ENCODE measurements at regions not wholly inside any gene's neighbourhood (a gene's known extent, or its start where the extent isn't known, plus 50 kb on each side); places are given as distances from the start of the nearest gene placed in this dataset.

DNA sequence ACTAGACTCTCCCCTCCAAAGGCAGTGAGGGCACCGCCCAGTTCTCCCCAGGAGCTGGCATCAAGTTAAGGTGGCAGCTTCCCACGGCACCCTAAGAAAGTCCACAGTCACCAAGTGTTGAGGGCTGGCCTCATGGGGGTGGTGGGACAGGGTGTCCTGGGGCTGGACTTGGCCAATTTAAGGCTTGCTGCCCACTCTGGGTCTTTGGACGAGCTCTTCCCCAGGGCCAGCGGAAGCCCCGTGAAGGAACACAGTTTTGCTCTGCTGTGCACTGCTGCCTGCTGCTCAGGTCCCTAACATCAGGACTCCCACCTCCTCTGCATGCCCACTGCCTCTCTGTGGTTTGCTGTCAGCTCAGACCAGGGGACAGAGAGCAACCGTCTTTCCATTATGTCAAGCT, 57.3 kb upstream of the TMEM72 start:
- Mint-ChIP-seq H3K27ac (no peak overlapping the region), H3K27me3 (peaks cover 4% of the 10 kb centered on the region), H3K36me3 (ENCODE audit: low read depth) (no peaks in the 10 kb centered on the region), H3K4me1 (peaks cover 4% of the 10 kb centered on the region), H3K4me3 (no peak overlapping the region)
- no peaks in the 10 kb centered on the region for H3K9me3 ChIP-seq (ENCODE audit: control insufficient read depth, low read length, poor library complexity, severe bottlenecking)
- no peak for DNase-seq
- no peak for ATAC-seq

DNA sequence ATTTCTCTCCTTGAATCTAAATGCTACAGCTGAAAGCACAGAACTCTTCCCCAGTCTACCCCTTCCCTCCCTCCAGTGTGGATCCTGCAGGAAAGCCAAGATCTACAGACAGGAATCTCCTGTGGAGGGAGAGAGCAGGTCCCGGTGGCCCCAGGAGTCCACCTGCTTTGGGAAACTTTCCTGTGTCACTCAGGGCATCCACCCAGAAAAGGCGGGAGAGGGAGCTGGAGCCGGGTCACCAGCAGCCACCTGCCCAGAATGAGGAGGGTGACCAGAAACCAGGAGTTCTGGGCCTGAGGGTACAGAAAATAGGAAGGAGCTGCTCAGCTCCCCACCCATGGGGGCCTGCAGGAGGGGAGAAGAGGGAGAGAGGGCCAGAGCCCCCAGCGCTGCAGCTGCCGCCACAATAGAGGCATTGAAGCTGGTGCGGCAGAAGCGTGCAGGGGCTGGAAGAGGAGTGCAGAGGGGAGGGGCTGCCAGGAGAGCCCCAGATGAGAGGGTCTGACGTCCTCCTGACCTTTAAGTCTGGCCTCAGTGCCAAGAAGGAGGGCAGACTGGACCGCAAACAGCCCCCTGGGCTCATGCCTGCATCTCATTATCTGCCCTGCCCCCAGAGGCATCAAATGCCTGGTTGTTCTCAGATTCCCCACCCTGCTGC, 56.3 kb upstream of the TMEM72 start:
- ATAC-seq = no peak
- H3K9me3 ChIP-seq (ENCODE audit: control insufficient read depth, low read length, poor library complexity, severe bottlenecking) = no peaks in the 10 kb centered on the region
- H3K27ac Mint-ChIP-seq = no peak overlapping the region
- H3K27me3 Mint-ChIP-seq = peaks cover 4% of the 10 kb centered on the region
- H3K4me3 Mint-ChIP-seq = no peak overlapping the region
- peaks cover 4% of the 10 kb centered on the region for H3K4me1 Mint-ChIP-seq
- DNase-seq = no peak
- H3K36me3 Mint-ChIP-seq (ENCODE audit: low read depth) = no peaks in the 10 kb centered on the region

DNA sequence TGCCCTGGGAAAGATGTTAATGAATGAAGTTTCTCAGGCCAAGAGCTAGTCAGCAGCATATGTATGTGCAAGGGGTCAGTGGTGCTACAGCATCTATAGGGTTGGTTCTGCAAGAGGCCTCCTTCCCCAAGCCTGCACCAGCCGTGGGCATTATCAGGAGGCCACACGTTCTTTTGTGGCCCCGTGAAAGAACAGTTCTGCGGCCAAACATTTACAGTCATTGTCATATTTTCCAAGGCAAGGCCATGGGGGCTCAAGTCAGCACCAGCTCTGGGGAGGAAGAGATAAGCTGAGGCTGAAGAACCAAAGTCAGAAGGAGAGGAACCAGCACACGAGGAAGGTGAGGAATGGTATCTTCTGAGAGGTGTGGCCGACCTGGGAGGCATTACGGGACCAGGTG, 54.4 kb upstream of the TMEM72 start:
- no peak overlapping the region for H3K27ac Mint-ChIP-seq
- no peak for DNase-seq
- ATAC-seq = no peak
- H3K36me3 Mint-ChIP-seq (ENCODE audit: low read depth) = no peaks in the 10 kb centered on the region
- H3K4me3 Mint-ChIP-seq = no peak overlapping the region
- H3K4me1 Mint-ChIP-seq = peaks cover 2% of the 10 kb centered on the region
- H3K9me3 ChIP-seq (ENCODE audit: control insufficient read depth, low read length, poor library complexity, severe bottlenecking) = no peaks in the 10 kb centered on the region
- peaks cover 10% of the 10 kb centered on the region for H3K27me3 Mint-ChIP-seq

DNA sequence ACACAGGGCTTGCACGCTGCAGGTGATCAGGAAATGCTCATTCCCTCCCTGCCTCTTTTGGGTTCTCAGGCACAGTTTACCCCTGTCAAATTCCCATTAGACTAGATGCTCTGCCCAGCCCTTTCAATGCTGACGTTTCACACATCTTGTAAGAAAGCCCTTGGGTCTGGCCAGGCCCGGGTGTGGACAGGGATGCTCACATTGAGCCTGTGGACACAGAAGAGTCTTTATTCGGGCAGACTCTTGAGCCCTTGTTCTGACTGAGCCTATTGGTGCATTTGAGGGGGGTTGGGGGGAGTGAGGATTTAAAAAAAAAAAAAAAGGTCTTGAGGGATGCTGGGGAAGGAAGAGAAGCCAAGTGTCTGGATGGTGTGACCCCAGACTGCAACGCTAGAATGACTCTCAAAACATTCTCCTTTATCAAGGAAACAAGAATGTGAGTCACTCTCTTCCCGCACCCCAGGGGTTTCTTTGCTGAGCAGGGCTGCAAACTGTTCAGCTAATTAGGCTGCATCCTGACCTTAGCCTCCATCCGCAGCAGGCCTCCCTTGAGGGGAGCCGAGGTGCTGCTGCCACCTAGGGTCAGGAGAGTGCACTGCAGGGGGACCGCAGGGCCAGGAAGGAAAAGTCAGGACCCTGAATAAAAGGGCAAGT, 53.6 kb upstream of the TMEM72 start:
- H3K4me1 Mint-ChIP-seq = peaks cover 5% of the 10 kb centered on the region
- peaks cover 4% of the 10 kb centered on the region for H3K36me3 Mint-ChIP-seq (ENCODE audit: low read depth)
- peaks cover 16% of the 10 kb centered on the region for H3K27me3 Mint-ChIP-seq
- no peak overlapping the region for H3K4me3 Mint-ChIP-seq
- no peaks in the 10 kb centered on the region for H3K9me3 ChIP-seq (ENCODE audit: control insufficient read depth, low read length, poor library complexity, severe bottlenecking)
- DNase-seq (peak in 1 of 3 donors; percentile 42), ATAC-seq (peak; percentile 82)
- no peak overlapping the region for H3K27ac Mint-ChIP-seq

DNA sequence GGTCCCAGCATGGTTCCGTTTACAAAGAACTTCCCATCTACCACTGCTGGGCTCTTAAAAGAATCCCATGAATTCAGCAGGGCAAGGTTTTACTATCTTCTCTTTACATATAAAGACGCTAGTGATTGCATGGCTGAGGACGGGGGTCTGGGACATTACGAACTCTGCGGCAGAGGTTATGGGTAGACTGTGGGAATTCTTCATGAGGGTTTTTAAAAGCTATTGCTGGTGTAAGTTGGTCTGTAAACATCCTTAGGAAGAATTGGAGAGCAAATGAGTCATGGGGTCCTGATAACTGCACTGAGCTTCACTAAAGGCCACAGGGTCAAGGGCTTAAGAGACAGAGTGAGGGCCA, 53.1 kb upstream of the TMEM72 start:
- no peak for ATAC-seq
- peaks cover 4% of the 10 kb centered on the region for H3K36me3 Mint-ChIP-seq (ENCODE audit: low read depth)
- H3K27ac Mint-ChIP-seq = no peak overlapping the region
- peaks cover 6% of the 10 kb centered on the region for H3K4me1 Mint-ChIP-seq
- no peaks in the 10 kb centered on the region for H3K9me3 ChIP-seq (ENCODE audit: control insufficient read depth, low read length, poor library complexity, severe bottlenecking)
- no peak overlapping the region for H3K4me3 Mint-ChIP-seq
- DNase-seq = no peak
- peaks cover 22% of the 10 kb centered on the region for H3K27me3 Mint-ChIP-seq

DNA sequence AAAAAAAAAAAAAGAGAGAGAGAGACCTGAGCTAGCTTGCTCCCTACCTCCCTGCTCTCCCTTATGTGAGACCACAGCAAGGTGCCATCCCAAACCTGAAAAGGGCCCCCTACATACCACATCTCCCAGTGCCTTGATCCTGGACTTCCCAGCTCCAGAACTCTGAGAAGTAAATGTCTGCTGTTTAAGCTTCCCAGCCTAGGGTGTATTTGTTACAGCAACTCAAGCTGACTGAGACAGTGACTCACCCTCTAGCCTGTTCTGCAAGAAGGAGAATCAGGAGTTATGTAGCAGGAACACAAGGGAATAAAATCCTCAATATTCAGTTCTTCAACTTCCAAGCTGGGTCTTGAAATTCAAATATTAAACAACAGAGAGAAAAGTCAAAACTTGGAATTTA, 52.1 kb upstream of the TMEM72 start:
- H3K4me3 Mint-ChIP-seq = no peak overlapping the region
- H3K36me3 Mint-ChIP-seq (ENCODE audit: low read depth) = peaks cover 4% of the 10 kb centered on the region
- DNase-seq (no peak), ATAC-seq (no peak)
- H3K9me3 ChIP-seq (ENCODE audit: control insufficient read depth, low read length, poor library complexity, severe bottlenecking) = no peaks in the 10 kb centered on the region
- H3K4me1 Mint-ChIP-seq = peaks cover 10% of the 10 kb centered on the region
- H3K27ac Mint-ChIP-seq = no peak overlapping the region
- peaks cover 29% of the 10 kb centered on the region for H3K27me3 Mint-ChIP-seq

DNA sequence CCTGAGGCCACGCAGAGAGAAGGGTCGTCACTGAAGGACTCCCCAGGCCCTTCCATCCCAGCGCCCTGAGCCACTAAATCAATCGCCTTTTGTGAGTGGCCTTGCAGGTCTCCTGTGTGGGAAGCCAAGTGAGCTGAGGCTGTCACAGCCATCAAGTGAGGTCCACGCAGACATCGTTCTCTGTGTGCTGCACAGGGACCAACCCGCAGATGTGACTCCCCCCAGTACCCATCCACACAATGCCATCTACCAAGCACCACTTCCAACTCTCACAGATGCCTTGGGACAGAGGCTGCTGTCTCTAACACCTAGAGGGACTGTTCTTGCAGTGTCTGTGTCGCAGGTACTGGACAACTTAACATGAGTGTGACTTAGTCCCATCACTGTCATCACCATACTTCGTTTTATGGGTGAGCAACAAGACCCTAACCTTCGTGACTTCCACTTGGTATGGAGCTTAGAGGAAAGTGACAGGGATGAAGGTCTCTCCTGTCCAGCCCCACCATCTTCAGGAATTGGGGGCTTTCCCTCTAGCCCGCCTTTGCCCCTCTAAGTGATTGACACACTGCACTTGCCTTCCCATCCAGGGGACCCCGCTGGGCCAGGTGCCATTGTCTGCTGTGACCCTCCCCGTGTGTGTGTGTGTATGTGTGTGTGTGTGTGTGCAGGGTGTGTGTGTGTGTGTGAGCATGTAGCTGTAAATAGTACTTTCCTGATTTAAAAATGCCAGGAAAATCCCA, 51.4 kb upstream of the TMEM72 start:
- H3K4me1 Mint-ChIP-seq = peaks cover 16% of the 10 kb centered on the region
- no peak for ATAC-seq
- H3K27ac Mint-ChIP-seq = no peak overlapping the region
- no peak overlapping the region for H3K4me3 Mint-ChIP-seq
- peaks cover 4% of the 10 kb centered on the region for H3K36me3 Mint-ChIP-seq (ENCODE audit: low read depth)
- no peaks in the 10 kb centered on the region for H3K9me3 ChIP-seq (ENCODE audit: control insufficient read depth, low read length, poor library complexity, severe bottlenecking)
- peaks cover 36% of the 10 kb centered on the region for H3K27me3 Mint-ChIP-seq
- no peak for DNase-seq

DNA sequence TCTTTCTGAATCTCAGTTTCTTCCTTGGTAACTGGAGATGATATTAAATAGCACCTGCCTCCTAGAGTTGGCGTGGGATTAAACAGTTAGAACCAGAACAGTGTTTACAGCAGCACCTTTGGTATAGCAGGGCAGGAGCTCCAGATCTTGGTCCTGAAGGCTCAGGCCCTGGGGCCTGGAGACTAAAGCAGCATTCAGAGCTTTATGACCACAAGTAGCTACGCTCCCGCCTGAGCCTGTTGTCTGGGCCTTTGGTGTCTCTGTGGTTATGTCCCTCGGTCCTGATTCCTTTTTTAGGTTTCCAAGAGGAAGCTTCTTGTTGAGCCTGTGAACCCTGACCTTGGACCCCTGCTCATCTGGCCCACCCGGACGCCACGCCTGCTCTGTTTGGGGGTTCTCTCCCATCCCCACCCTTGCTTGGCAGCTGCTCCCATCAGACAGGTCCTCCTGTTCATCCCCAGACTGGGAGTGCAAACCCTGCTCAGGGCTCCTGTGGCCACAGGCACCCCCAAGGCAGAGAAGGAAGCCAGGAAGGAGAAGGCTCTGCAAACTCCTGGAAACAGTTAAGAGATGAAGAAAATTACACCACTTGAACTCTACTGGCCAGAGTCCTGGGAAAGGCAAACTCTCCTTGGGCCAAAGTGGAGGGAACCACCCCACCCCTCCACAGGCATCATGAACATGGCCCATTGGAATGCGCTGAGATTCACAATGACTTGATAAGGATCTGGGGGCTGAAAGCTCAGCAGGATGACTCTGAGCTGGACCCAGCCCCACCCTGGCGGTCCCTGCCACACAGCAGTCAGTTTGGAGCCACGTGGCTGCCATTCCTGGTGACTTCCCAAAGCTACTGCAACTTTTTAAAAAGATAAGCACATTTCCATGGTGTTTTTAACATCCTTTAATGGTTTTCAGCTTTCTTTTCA, 50.1 kb upstream of the TMEM72 start:
- ATAC-seq (no peak), DNase-seq (no peak)
- Mint-ChIP-seq H3K36me3 (ENCODE audit: low read depth) (peaks cover 7% of the 10 kb centered on the region), H3K4me3 (no peak overlapping the region), H3K4me1 (peaks cover 16% of the 10 kb centered on the region), H3K27ac (no peak overlapping the region), H3K27me3 (peaks cover 48% of the 10 kb centered on the region)
- H3K9me3 ChIP-seq (ENCODE audit: control insufficient read depth, low read length, poor library complexity, severe bottlenecking) = no peaks in the 10 kb centered on the region
